ENCODE measurements at regions not wholly inside any gene's neighbourhood (a gene's known extent, or its start where the extent isn't known, plus 50 kb on each side); places are given as distances from the start of the nearest gene placed in this dataset.

- Histone ChIP-seq H4K20me1 (ENCODE audit: insufficient read depth, low read length) (no peaks in the 10 kb centered on the region), H3K4me2 (ENCODE audit: low read length) (no peak overlapping the region), H3K27ac (ENCODE audit: low read depth, low read length) (no peak overlapping the region), H3K36me3 (ENCODE audit: insufficient read depth, low read length) (no peaks in the 10 kb centered on the region), H3K4me1 (ENCODE audit: insufficient read depth, low read length) (no peaks in the 10 kb centered on the region), H3K9me3 (ENCODE audit: insufficient read depth, low read depth, low read length) (no peaks in the 10 kb centered on the region), H3K9ac (ENCODE audit: low read length) (no peak overlapping the region), H3K79me2 (ENCODE audit: insufficient read depth, low read length) (no peaks in the 10 kb centered on the region), H2AFZ (ENCODE audit: low read depth, low read length) (no peak overlapping the region), H3K27me3 (ENCODE audit: insufficient read depth, low read length) (no peaks in the 10 kb centered on the region), H3K4me3 (ENCODE audit: insufficient read depth, low read depth, low read length) (no peak overlapping the region)
- H3K36me3 Mint-ChIP-seq (ENCODE audit: low read depth, unreplicated experiment), result no peaks in the 10 kb centered on the region
- H3K27me3 Mint-ChIP-seq (ENCODE audit: low read depth, unreplicated experiment), result peaks cover 3% of the 10 kb centered on the region
- TF ChIP-seq EZH2 (IDR thresholded peaks at IDR 0.05; ENCODE audit: insufficient read depth, low read length) (no peak), CTCF (IDR thresholded peaks at IDR 0.05; ENCODE audit: insufficient read depth, low read depth, low read length) (no peak)
- no peak overlapping the region for H3K4me3 Mint-ChIP-seq (ENCODE audit: unreplicated experiment)
- H3K4me1 Mint-ChIP-seq (ENCODE audit: low read depth, unreplicated experiment), result no peaks in the 10 kb centered on the region
- FAIRE-seq, result no peak
- no peak overlapping the region for H3K27ac Mint-ChIP-seq (ENCODE audit: unreplicated experiment)
- DNase-seq (ENCODE audit: low read depth), result no peak
- H3K9me3 Mint-ChIP-seq (ENCODE audit: unreplicated experiment), result no peaks in the 10 kb centered on the region
Measured at GRCh38 chr2:41662461-41662860, 385.4 kb upstream of the PKDCC start.

GRCh38 chr2:41663056-41663455 lies 384.8 kb upstream of the PKDCC start:
- no peaks in the 10 kb centered on the region for H3K36me3 ChIP-seq (ENCODE audit: insufficient read depth, low read length)
- H3K4me1 Mint-ChIP-seq (ENCODE audit: low read depth, unreplicated experiment), result no peaks in the 10 kb centered on the region
- H3K27me3 Mint-ChIP-seq (ENCODE audit: low read depth, unreplicated experiment), result peaks cover 3% of the 10 kb centered on the region
- no peaks in the 10 kb centered on the region for H3K4me1 ChIP-seq (ENCODE audit: insufficient read depth, low read length)
- no peak overlapping the region for H3K4me3 ChIP-seq (ENCODE audit: insufficient read depth, low read depth, low read length)
- H3K27ac Mint-ChIP-seq (ENCODE audit: unreplicated experiment), result no peak overlapping the region
- no peak overlapping the region for H3K4me3 Mint-ChIP-seq (ENCODE audit: unreplicated experiment)
- H4K20me1 ChIP-seq (ENCODE audit: insufficient read depth, low read length), result no peaks in the 10 kb centered on the region
- no peak overlapping the region for H3K4me2 ChIP-seq (ENCODE audit: low read length)
- H3K36me3 Mint-ChIP-seq (ENCODE audit: low read depth, unreplicated experiment), result no peaks in the 10 kb centered on the region
- no peak for DNase-seq (ENCODE audit: low read depth)
- no peak overlapping the region for H2AFZ ChIP-seq (ENCODE audit: low read depth, low read length)
- TF ChIP-seq CTCF (IDR thresholded peaks at IDR 0.05; ENCODE audit: insufficient read depth, low read depth, low read length), result no peak
- no peak overlapping the region for H3K9ac ChIP-seq (ENCODE audit: low read length)
- H3K27ac ChIP-seq (ENCODE audit: low read depth, low read length), result no peak overlapping the region
- no peaks in the 10 kb centered on the region for H3K79me2 ChIP-seq (ENCODE audit: insufficient read depth, low read length)
- no peak for FAIRE-seq
- H3K9me3 Mint-ChIP-seq (ENCODE audit: unreplicated experiment), result no peaks in the 10 kb centered on the region
- H3K9me3 ChIP-seq (ENCODE audit: insufficient read depth, low read depth, low read length), result no peaks in the 10 kb centered on the region
- no peaks in the 10 kb centered on the region for H3K27me3 ChIP-seq (ENCODE audit: insufficient read depth, low read length)

GRCh38 chr2:41668529-41668928 lies 379.3 kb upstream of the PKDCC start:
- no peak overlapping the region for H3K27ac Mint-ChIP-seq (ENCODE audit: unreplicated experiment)
- no peak for FAIRE-seq

More at GRCh38 chr2:41668529-41668928, 379.3 kb upstream of the PKDCC start:
- no peak overlapping the region for H3K4me3 Mint-ChIP-seq (ENCODE audit: unreplicated experiment)
- H2AFZ ChIP-seq (ENCODE audit: low read depth, low read length), result no peak overlapping the region
- peaks cover 2% of the 10 kb centered on the region for H3K4me1 Mint-ChIP-seq (ENCODE audit: low read depth, unreplicated experiment)
- no peak for TF ChIP-seq CTCF (IDR thresholded peaks at IDR 0.05; ENCODE audit: insufficient read depth, low read depth, low read length)
- TF ChIP-seq EZH2 (IDR thresholded peaks at IDR 0.05; ENCODE audit: insufficient read depth, low read length), result no peak
- no peaks in the 10 kb centered on the region for H3K9me3 Mint-ChIP-seq (ENCODE audit: unreplicated experiment)
- no peaks in the 10 kb centered on the region for H3K36me3 ChIP-seq (ENCODE audit: insufficient read depth, low read length)
- H3K27me3 Mint-ChIP-seq (ENCODE audit: low read depth, unreplicated experiment), result no peaks in the 10 kb centered on the region
- H4K20me1 ChIP-seq (ENCODE audit: insufficient read depth, low read length), result no peaks in the 10 kb centered on the region
- H3K4me1 ChIP-seq (ENCODE audit: insufficient read depth, low read length), result no peaks in the 10 kb centered on the region
- H3K9ac ChIP-seq (ENCODE audit: low read length), result no peak overlapping the region
- DNase-seq (ENCODE audit: low read depth), result no peak
- H3K4me3 ChIP-seq (ENCODE audit: insufficient read depth, low read depth, low read length), result no peak overlapping the region
- no peaks in the 10 kb centered on the region for H3K36me3 Mint-ChIP-seq (ENCODE audit: low read depth, unreplicated experiment)
- no peak overlapping the region for H3K27ac ChIP-seq (ENCODE audit: low read depth, low read length)
- H3K4me2 ChIP-seq (ENCODE audit: low read length), result no peak overlapping the region
- H3K79me2 ChIP-seq (ENCODE audit: insufficient read depth, low read length), result no peaks in the 10 kb centered on the region
- H3K27me3 ChIP-seq (ENCODE audit: insufficient read depth, low read length), result no peaks in the 10 kb centered on the region
- H3K9me3 ChIP-seq (ENCODE audit: insufficient read depth, low read depth, low read length), result no peaks in the 10 kb centered on the region

Data from astrocyte (in vitro differentiated cells and primary cell).